NCI-H187 (cell line): ENCODE measurements at regions not wholly inside any gene's neighbourhood (a gene's known extent, or its start where the extent isn't known, plus 50 kb on each side); places are given as distances from the start of the nearest gene placed in this dataset.
A peak's percentile ranks its signal among the peaks of the same experiment; 100 is the strongest.
"Not testable (repeated sequence)": the region's sequence is repeated elsewhere in the genome, so short reads cannot be mapped to it uniquely, and the experiment has no call there.

ENCODE experiments used
- DNase-seq, 2 experiments: peaks; one replicate each; lab custom pipeline; 2025; lab: John Stamatoyannopoulos, UW

- not testable (repeated sequence) for DNase-seq
Measured at GRCh38 chr3:56924700-56925099, 123.0 kb upstream of the ARHGEF3 start.

GRCh38 chr3:56923526-56924224 is 121.9 kb upstream of the ARHGEF3 start:
- DNase-seq, result no peak

- no peak for DNase-seq
Measured at GRCh38 chr3:56921573-56922453, 120.1 kb upstream of the ARHGEF3 start.

- no peak for DNase-seq
Measured at GRCh38 chr3:56919797-56920195, 118.0 kb upstream of the ARHGEF3 start.

- DNase-seq, result no peak
Measured at GRCh38 chr3:56919137-56919796, 117.5 kb upstream of the ARHGEF3 start.

GRCh38 chr3:56918111-56918568 is 116.4 kb upstream of the ARHGEF3 start:
- DNase-seq, result no peak

GRCh38 chr3:56917361-56918110 is 115.8 kb upstream of the ARHGEF3 start:
- DNase-seq, result peak; percentile 17 to 32

GRCh38 chr3:56916716-56917360 is 115.1 kb upstream of the ARHGEF3 start:
- no peak for DNase-seq

GRCh38 chr3:56915966-56916586 is 114.3 kb upstream of the ARHGEF3 start:
- peak; percentile 27 to 46 for DNase-seq

- no peak for DNase-seq
Measured at GRCh38 chr3:56914646-56915045, 112.9 kb upstream of the ARHGEF3 start.

GRCh38 chr3:56911363-56911762 is 109.6 kb upstream of the ARHGEF3 start:
- no peak for DNase-seq

GRCh38 chr3:56909349-56909748 is 107.6 kb upstream of the ARHGEF3 start:
- DNase-seq, result no peak

- DNase-seq, result no peak
Measured at GRCh38 chr3:56908004-56908403, 106.3 kb upstream of the ARHGEF3 start.

GRCh38 chr3:56904552-56905215 is 102.9 kb upstream of the ARHGEF3 start:
- no peak for DNase-seq

- no peak for DNase-seq
Measured at GRCh38 chr3:56903231-56903782, 101.6 kb upstream of the ARHGEF3 start.

- no peak for DNase-seq
Measured at GRCh38 chr3:56902468-56903160, 100.9 kb upstream of the ARHGEF3 start.

GRCh38 chr3:56900801-56901200 is 99.1 kb upstream of the ARHGEF3 start:
- DNase-seq, result no peak

GRCh38 chr3:56899851-56900250 is 98.1 kb upstream of the ARHGEF3 start:
- no peak for DNase-seq

GRCh38 chr3:56899078-56899477 is 97.3 kb upstream of the ARHGEF3 start:
- no peak for DNase-seq
